GM12864 (cell line): ENCODE measurements at regions not wholly inside any gene's neighbourhood (a gene's known extent, or its start where the extent isn't known, plus 50 kb on each side); places are given as distances from the start of the nearest gene placed in this dataset.

Experiments used
- DNase-seq: peaks from one replicate; pipeline ENCODE4 v3.0.0-alpha.2; 2011; ENCODE audit warnings: low read depth
- H3K4me3 ChIP-seq: 2 replicates; pipeline ENCODE4 v1.5.1; 2011; ENCODE audit warnings: mild to moderate bottlenecking, low read depth, low read length, control low read depth
- TF ChIP-seq, protein P1 (sequence below): IDR thresholded peaks from 2 replicates; pipeline ENCODE4 v1.5.1; 2011; ENCODE audit warnings: low read depth, mild to moderate bottlenecking, moderate library complexity, low read length, control low read depth, inconsistent platforms; ENCODE audit errors: missing control alignments

- TF ChIP-seq, protein P1, sequence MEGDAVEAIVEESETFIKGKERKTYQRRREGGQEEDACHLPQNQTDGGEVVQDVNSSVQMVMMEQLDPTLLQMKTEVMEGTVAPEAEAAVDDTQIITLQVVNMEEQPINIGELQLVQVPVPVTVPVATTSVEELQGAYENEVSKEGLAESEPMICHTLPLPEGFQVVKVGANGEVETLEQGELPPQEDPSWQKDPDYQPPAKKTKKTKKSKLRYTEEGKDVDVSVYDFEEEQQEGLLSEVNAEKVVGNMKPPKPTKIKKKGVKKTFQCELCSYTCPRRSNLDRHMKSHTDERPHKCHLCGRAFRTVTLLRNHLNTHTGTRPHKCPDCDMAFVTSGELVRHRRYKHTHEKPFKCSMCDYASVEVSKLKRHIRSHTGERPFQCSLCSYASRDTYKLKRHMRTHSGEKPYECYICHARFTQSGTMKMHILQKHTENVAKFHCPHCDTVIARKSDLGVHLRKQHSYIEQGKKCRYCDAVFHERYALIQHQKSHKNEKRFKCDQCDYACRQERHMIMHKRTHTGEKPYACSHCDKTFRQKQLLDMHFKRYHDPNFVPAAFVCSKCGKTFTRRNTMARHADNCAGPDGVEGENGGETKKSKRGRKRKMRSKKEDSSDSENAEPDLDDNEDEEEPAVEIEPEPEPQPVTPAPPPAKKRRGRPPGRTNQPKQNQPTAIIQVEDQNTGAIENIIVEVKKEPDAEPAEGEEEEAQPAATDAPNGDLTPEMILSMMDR = no peak
- DNase-seq = no peak
- H3K4me3 ChIP-seq = no peak overlapping the region
Measured at GRCh38 chr10:23606456-23606855, 167.6 kb downstream of the OTUD1 start.

DNA sequence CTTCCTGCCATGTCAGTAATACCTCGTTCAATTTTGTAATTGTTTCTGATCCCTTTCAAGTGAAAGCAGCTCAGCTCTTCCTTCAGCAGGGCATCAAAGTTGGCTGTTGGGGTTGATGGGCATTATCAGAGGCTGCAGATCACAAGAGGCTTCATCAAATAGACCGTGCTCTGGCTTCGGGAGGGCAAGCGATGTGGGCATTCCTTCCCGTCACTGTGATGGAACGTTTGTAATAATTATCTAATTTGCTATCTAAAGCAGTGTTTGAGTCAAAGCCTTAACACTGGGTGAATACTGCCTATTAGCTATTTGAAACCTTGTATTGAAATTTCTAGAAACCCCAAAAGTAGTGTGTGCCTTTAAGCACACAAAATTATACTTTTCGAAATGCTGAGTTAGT, 170.1 kb downstream of the OTUD1 start:
- TF ChIP-seq, protein P1 = no peak
- no peak overlapping the region for H3K4me3 ChIP-seq
- DNase-seq = no peak

- DNase-seq = no peak
- H3K4me3 ChIP-seq = no peak overlapping the region
- TF ChIP-seq, protein P1 = no peak
Measured at GRCh38 chr10:23610626-23611307, 171.9 kb downstream of the OTUD1 start.

DNA sequence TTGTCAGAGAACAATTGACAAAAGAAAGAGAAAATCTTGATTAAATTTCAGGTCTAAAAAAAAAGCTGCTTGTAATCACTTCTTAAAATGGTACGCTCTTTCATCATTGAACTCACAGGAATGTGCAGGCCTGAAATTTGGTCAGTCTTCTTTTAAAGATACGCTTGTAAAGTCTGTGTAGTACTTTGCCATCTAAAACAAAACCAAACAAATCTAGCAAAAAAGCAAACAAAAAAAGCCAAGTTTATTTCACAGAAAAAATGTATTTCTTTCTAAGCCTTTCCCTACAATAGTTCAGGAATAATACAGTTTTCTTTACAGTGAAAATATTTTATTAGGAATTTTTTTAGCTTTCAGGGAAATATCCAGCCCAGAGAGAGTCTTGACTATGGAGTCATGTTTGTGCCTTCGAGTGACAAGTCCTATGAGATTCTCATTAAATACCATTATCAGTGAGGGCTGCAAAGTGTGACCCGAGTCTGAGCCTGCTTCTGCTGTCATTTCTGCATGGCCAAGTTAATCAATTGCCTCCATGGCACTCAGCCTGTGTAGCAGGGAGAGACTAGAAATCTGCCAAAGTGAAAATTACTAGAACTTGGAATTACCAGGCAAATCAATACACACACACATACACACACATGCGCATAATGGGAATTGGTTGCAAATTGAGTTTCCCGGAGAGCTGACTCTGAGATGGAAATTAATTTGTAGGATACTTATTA, 172.6 kb downstream of the OTUD1 start:
- no peak overlapping the region for H3K4me3 ChIP-seq
- no peak for DNase-seq
- TF ChIP-seq, protein P1 = no peak

- no peak overlapping the region for H3K4me3 ChIP-seq
- no peak for DNase-seq
- TF ChIP-seq, protein P1 = no peak
Measured at GRCh38 chr10:23613900-23614299, 175.0 kb downstream of the OTUD1 start.

DNA sequence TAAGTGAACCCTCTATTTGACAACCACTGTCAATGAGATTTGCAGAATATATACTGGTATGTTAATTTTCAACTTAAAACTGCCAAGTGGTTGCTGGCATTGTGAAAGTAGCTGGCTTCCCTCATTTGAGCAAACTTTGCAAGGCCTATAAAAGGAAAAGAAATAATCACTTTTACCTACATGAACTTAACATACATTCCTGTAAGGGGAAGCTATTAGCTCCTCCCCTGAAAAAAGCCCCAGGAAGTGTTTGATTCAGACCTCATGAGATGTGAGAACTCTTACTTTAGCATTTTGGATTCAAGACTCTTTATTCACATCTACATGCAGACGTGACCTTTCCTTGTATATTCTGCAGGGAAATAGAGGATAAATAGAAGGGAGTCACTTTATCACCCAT, 175.6 kb downstream of the OTUD1 start:
- no peak overlapping the region for H3K4me3 ChIP-seq
- no peak for DNase-seq
- TF ChIP-seq, protein P1 = no peak
